OCI-LY1 (cell line): ENCODE measurements at regions not wholly inside any gene's neighbourhood (a gene's known extent, or its start where the extent isn't known, plus 50 kb on each side); places are given as distances from the start of the nearest gene placed in this dataset.

ENCODE experiments used
- H2AFZ ChIP-seq: fragments of 200-600 bp; sonication (generic), shearing (Covaris generic); 2 replicates; pipeline ENCODE4 v1.6.0; 2014; ENCODE audit warnings: antibody characterized with exemption, mild to moderate bottlenecking, low read length
- H3F3A ChIP-seq: fragments of 200-600 bp; sonication (generic), shearing (Covaris generic); 2 replicates; pipeline ENCODE4 v1.6.0; 2014; ENCODE audit warnings: mild to moderate bottlenecking, antibody characterized with exemption, low read length, moderate library complexity; ENCODE audit not compliant: insufficient read depth
- H3K27ac ChIP-seq: fragments of 200-600 bp; sonication (generic); 2 replicates; pipeline ENCODE4 v1.5.1; 2014; ENCODE audit warnings: low read length, mixed run types, mild to moderate bottlenecking, low read depth; ENCODE audit not compliant: poor library complexity, severe bottlenecking
- H3K27me3 ChIP-seq: fragments of 200-600 bp; sonication (generic); 2 replicates; pipeline ENCODE4 v1.6.0; 2014; ENCODE audit warnings: antibody characterized with exemption, mild to moderate bottlenecking, low read length, moderate library complexity; ENCODE audit not compliant: insufficient read depth
- H3K36me3 ChIP-seq: fragments of 200-600 bp; sonication (generic); 2 replicates; pipeline ENCODE4 v1.6.1; 2014; ENCODE audit warnings: mild to moderate bottlenecking, antibody characterized with exemption, low read length, moderate library complexity, mixed read lengths; ENCODE audit not compliant: insufficient read depth
- H3K4me1 ChIP-seq: fragments of 200-600 bp; sonication (generic); 2 replicates; pipeline ENCODE4 v1.5.1; 2014; ENCODE audit warnings: mild to moderate bottlenecking, low read length, moderate library complexity; ENCODE audit not compliant: insufficient read depth, severe bottlenecking
- H3K4me2 ChIP-seq: fragments of 200-600 bp; sonication (generic), shearing (Covaris generic); 2 replicates; pipeline ENCODE4 v1.6.1; 2014; ENCODE audit warnings: low read length
- H3K4me3 ChIP-seq: fragments of 200-600 bp; sonication (generic); 2 replicates; pipeline ENCODE4 v1.5.1; 2014; ENCODE audit warnings: low read length, low read depth, mild to moderate bottlenecking, mixed read lengths; ENCODE audit not compliant: poor library complexity, severe bottlenecking
- H3K79me2 ChIP-seq: fragments of 200-600 bp; shearing (Covaris generic); 2 replicates; pipeline ENCODE4 v1.6.1; 2016; ENCODE audit warnings: mixed run types, low read length, mixed read lengths; ENCODE audit not compliant: insufficient read depth
- H3K9ac ChIP-seq: fragments of 200-600 bp; sonication (generic), shearing (Covaris generic); 2 replicates; pipeline ENCODE4 v1.6.1; 2014; ENCODE audit warnings: mild to moderate bottlenecking, low read length, mixed read lengths
- H3K9me2 ChIP-seq: fragments of 200-600 bp; sonication (generic), shearing (Covaris generic); 2 replicates; pipeline ENCODE4 v1.6.1; 2014; ENCODE audit warnings: low read depth, mild to moderate bottlenecking, low read length, mixed read lengths
- H3K9me3 ChIP-seq: fragments of 200-600 bp; shearing (Covaris generic); 2 replicates; pipeline ENCODE4 v1.6.1; 2014; ENCODE audit warnings: low read length, mixed read lengths
- H4K20me1 ChIP-seq: fragments of 200-600 bp; sonication (generic), shearing (Covaris generic); 2 replicates; pipeline ENCODE4 v1.6.0; 2016; ENCODE audit warnings: mild to moderate bottlenecking, low read length; ENCODE audit not compliant: insufficient read depth
- CTCF ChIP-seq: fragments of 200-600 bp; sonication (generic), shearing (Covaris generic); IDR thresholded peaks from 2 replicates; pipeline ENCODE4 v1.5.1; 2017; ENCODE audit warnings: mild to moderate bottlenecking, antibody characterized with exemption, low read length, moderate library complexity, mixed read lengths
- EZH2 ChIP-seq: fragments of 200-600 bp; sonication (generic), shearing (Covaris generic); IDR thresholded peaks from 2 replicates; pipeline ENCODE4 v1.8.0; 2017; ENCODE audit warnings: borderline replicate concordance, mixed run types, mild to moderate bottlenecking, antibody characterized with exemption, low read length, moderate library complexity, mixed read lengths

GRCh38 chr10:123557366-123558108 is 108.6 kb upstream of the GPR26 start:
- Histone ChIP-seq H2AFZ (no peak overlapping the region), H3F3A (no peaks in the 10 kb centered on the region), H3K27ac (no peak overlapping the region), H3K9me2 (no peaks in the 10 kb centered on the region), H3K9ac (no peak overlapping the region), H3K9me3 (no peaks in the 10 kb centered on the region), H3K4me2 (no peak overlapping the region), H3K79me2 (no peaks in the 10 kb centered on the region), H4K20me1 (no peaks in the 10 kb centered on the region), H3K36me3 (no peaks in the 10 kb centered on the region), H3K27me3 (no peaks in the 10 kb centered on the region), H3K4me3 (no peak overlapping the region), H3K4me1 (no peaks in the 10 kb centered on the region)
- no peak for TF ChIP-seq CTCF
- no peak for TF ChIP-seq EZH2

- Histone ChIP-seq H4K20me1 (no peaks in the 10 kb centered on the region), H3K27me3 (no peaks in the 10 kb centered on the region), H3K27ac (no peak overlapping the region), H3F3A (no peaks in the 10 kb centered on the region), H3K9ac (no peak overlapping the region), H3K36me3 (no peaks in the 10 kb centered on the region), H2AFZ (no peak overlapping the region), H3K9me2 (no peaks in the 10 kb centered on the region), H3K79me2 (no peaks in the 10 kb centered on the region), H3K4me2 (no peak overlapping the region), H3K9me3 (no peaks in the 10 kb centered on the region), H3K4me3 (no peak overlapping the region), H3K4me1 (no peaks in the 10 kb centered on the region)
- TF ChIP-seq EZH2 (no peak), CTCF (no peak)
Observed at GRCh38 chr10:123558651-123559050, 107.5 kb upstream of the GPR26 start.

- Histone ChIP-seq H3F3A (no peaks in the 10 kb centered on the region), H3K4me3 (no peak overlapping the region), H3K4me2 (no peak overlapping the region), H3K9ac (no peak overlapping the region), H3K4me1 (no peaks in the 10 kb centered on the region), H2AFZ (no peak overlapping the region), H3K27ac (no peak overlapping the region), H3K9me2 (no peaks in the 10 kb centered on the region), H3K79me2 (no peaks in the 10 kb centered on the region), H4K20me1 (no peaks in the 10 kb centered on the region), H3K36me3 (no peaks in the 10 kb centered on the region), H3K9me3 (no peaks in the 10 kb centered on the region), H3K27me3 (no peaks in the 10 kb centered on the region)
- TF ChIP-seq EZH2 (no peak), CTCF (peak; percentile 65)
Observed at GRCh38 chr10:123559066-123559822, 106.9 kb upstream of the GPR26 start.
